ENCODE measurements at regions not wholly inside any gene's neighbourhood (a gene's known extent, or its start where the extent isn't known, plus 50 kb on each side); places are given as distances from the start of the nearest gene placed in this dataset.

DNA sequence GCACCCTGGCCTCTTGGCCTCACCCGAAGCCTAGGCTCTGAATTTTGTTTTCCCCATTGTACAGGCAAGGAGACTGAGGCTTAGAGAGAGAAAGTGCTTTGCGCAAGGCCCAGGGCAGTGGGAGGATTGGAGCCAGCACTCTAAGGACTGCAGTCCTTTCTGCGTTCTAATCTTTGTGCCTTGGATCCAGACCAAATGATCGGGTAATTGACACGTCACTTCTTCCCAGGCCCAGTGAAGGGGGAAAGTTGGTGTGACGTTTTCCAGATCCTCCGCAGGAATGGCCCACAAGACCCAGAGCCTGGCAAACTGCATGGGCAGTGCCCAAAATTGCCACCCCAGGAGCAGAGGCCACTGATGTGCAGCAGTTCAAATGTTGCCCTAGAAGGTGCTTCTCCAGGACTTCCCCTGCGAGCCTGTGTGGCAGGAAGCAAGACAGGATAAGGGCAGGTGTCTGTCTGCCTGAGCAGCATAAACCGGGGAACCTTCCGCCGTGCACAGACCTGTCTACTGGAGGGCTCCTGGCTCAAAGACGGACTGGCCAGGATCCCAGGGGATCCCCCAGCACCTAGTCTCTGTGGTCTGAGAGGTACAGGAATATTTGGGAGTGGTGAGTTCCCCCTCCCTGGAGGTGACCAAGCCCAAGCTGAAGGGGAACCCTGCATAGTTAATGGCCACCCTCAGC, 194.5 kb upstream of the TLE3 start:
- TF ChIP-seq POLR2A (IDR thresholded peaks at IDR 0.05): no peak
- TF ChIP-seq, protein P1, sequence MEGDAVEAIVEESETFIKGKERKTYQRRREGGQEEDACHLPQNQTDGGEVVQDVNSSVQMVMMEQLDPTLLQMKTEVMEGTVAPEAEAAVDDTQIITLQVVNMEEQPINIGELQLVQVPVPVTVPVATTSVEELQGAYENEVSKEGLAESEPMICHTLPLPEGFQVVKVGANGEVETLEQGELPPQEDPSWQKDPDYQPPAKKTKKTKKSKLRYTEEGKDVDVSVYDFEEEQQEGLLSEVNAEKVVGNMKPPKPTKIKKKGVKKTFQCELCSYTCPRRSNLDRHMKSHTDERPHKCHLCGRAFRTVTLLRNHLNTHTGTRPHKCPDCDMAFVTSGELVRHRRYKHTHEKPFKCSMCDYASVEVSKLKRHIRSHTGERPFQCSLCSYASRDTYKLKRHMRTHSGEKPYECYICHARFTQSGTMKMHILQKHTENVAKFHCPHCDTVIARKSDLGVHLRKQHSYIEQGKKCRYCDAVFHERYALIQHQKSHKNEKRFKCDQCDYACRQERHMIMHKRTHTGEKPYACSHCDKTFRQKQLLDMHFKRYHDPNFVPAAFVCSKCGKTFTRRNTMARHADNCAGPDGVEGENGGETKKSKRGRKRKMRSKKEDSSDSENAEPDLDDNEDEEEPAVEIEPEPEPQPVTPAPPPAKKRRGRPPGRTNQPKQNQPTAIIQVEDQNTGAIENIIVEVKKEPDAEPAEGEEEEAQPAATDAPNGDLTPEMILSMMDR (IDR thresholded peaks at IDR 0.05): no peak
